ENCODE measurements at regions not wholly inside any gene's neighbourhood (a gene's known extent, or its start where the extent isn't known, plus 50 kb on each side); places are given as distances from the start of the nearest gene placed in this dataset.

DNA sequence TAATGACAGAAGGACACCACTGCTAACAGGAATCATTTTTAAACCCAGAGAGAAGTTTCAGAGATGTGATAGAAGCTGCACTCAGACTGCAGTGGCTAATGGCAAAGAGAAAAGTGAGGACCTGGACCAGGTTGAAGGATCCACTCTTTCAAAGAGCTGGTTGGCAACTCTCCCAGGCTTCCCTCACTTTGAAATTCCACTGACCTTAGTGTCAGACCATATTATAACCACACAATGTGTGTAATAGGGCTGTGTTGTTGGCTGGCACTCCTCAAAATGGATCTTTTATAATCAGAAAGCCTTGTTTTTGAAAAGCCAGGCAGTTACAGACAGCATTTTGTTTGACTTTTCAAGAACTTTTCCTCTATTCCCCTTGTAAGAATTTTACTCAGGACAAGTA, 280.7 kb downstream of the PRELID2 start:
- H2AFZ ChIP-seq (ENCODE audit: low read length), result no peak overlapping the region
- H3K4me2 ChIP-seq (ENCODE audit: low read depth, low read length, poor library complexity, severe bottlenecking), result no peak overlapping the region
- H3K36me3 ChIP-seq (ENCODE audit: insufficient read depth, low read length), result no peaks in the 10 kb centered on the region
- no peak overlapping the region for H3K4me3 ChIP-seq (ENCODE audit: low read length)
- no peaks in the 10 kb centered on the region for H3K79me2 ChIP-seq (ENCODE audit: low read length)
- H3K27me3 ChIP-seq (ENCODE audit: low read length), result no peaks in the 10 kb centered on the region
- no peak overlapping the region for H3K9ac ChIP-seq (ENCODE audit: low read length)
- no peak overlapping the region for H3K27ac ChIP-seq (ENCODE audit: low read length)
- no peaks in the 10 kb centered on the region for H3K9me2 ChIP-seq (replicated peaks; ENCODE audit: insufficient read depth, low read length)
- no peaks in the 10 kb centered on the region for H3K9me3 ChIP-seq (ENCODE audit: low read length)
- no peaks in the 10 kb centered on the region for H4K20me1 ChIP-seq (ENCODE audit: insufficient read depth, low read depth, low read length)
- DNase-seq, result no peak
- H3K4me1 ChIP-seq (ENCODE audit: low read length), result no peaks in the 10 kb centered on the region

DNA sequence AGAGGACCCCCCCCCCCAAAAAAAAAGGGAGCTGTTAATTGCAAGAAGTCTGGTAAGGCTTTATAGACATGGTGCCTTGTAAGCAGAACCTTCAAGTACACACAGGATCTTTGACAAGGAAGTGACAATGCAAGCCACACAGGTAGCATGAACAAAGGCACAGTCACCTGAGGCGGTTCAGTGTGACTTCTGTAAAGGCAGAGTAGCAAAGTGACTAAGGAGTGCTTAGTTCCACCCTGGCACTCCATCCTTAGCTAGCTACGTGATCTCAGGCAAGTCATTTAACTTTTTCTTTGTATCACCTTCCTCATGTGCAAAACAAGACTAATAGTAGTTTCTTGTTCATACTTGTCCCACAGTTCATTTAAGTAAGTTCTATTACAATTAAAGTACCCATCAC, 282.0 kb downstream of the PRELID2 start:
- Histone ChIP-seq H3K4me3 (ENCODE audit: low read length) (no peak overlapping the region), H3K4me2 (ENCODE audit: low read depth, low read length, poor library complexity, severe bottlenecking) (no peak overlapping the region), H4K20me1 (ENCODE audit: insufficient read depth, low read depth, low read length) (no peaks in the 10 kb centered on the region), H2AFZ (ENCODE audit: low read length) (no peak overlapping the region), H3K4me1 (ENCODE audit: low read length) (no peaks in the 10 kb centered on the region), H3K27ac (ENCODE audit: low read length) (no peak overlapping the region), H3K9me3 (ENCODE audit: low read length) (no peaks in the 10 kb centered on the region), H3K9me2 (replicated peaks; ENCODE audit: insufficient read depth, low read length) (no peaks in the 10 kb centered on the region), H3K79me2 (ENCODE audit: low read length) (no peaks in the 10 kb centered on the region), H3K9ac (ENCODE audit: low read length) (no peak overlapping the region), H3K36me3 (ENCODE audit: insufficient read depth, low read length) (no peaks in the 10 kb centered on the region), H3K27me3 (ENCODE audit: low read length) (no peaks in the 10 kb centered on the region)
- no peak for DNase-seq

DNA sequence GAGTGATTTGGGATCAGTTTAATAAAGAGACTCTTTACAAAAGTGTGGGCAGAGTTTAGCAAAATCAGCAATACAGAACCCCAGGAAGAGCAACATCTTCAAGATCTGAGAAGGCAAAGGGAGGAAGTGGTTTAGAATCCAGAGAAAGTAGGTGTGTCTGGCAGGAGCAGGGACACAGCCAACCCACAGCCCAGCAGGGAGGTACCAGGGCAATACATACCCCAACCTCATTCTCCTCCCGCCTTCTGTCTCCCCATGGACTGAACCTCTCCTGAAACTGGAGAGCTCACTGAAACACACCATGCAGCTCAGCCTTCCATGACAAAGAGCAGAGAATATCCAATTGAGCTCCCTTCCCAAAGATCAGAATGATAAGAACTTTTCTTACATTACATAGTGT, 283.4 kb downstream of the PRELID2 start:
- Histone ChIP-seq H2AFZ (ENCODE audit: low read length) (no peak overlapping the region), H3K27me3 (ENCODE audit: low read length) (no peaks in the 10 kb centered on the region), H3K27ac (ENCODE audit: low read length) (no peak overlapping the region), H3K4me2 (ENCODE audit: low read depth, low read length, poor library complexity, severe bottlenecking) (no peak overlapping the region), H4K20me1 (ENCODE audit: insufficient read depth, low read depth, low read length) (no peaks in the 10 kb centered on the region), H3K36me3 (ENCODE audit: insufficient read depth, low read length) (no peaks in the 10 kb centered on the region), H3K4me1 (ENCODE audit: low read length) (no peaks in the 10 kb centered on the region), H3K9me2 (replicated peaks; ENCODE audit: insufficient read depth, low read length) (no peaks in the 10 kb centered on the region), H3K4me3 (ENCODE audit: low read length) (no peak overlapping the region), H3K79me2 (ENCODE audit: low read length) (no peaks in the 10 kb centered on the region), H3K9ac (ENCODE audit: low read length) (no peak overlapping the region), H3K9me3 (ENCODE audit: low read length) (no peaks in the 10 kb centered on the region)
- DNase-seq, result no peak

DNA sequence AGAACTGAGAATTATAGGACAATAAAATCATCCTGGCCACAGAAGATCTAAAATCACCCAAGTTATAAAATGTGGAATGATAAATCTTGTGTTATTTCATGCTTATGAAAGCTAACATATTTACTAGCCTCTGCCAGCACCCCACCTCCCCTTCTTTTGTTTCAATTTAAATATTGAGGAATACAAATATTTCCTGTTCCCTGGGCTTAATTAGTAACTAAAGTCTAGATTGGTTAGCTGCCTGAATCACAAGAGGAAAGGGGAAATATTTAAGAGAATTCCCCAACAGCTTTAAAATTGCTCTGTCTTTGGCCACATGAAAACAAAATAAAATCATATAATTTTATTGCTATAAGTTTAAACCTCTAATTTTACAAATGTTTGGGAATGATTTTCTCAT, 287.0 kb downstream of the PRELID2 start:
- H3K4me3 ChIP-seq (ENCODE audit: low read length), result no peak overlapping the region
- H3K9me2 ChIP-seq (replicated peaks; ENCODE audit: insufficient read depth, low read length), result no peaks in the 10 kb centered on the region
- H2AFZ ChIP-seq (ENCODE audit: low read length), result no peak overlapping the region
- H3K4me2 ChIP-seq (ENCODE audit: low read depth, low read length, poor library complexity, severe bottlenecking), result no peak overlapping the region
- H3K9ac ChIP-seq (ENCODE audit: low read length), result no peak overlapping the region
- H3K36me3 ChIP-seq (ENCODE audit: insufficient read depth, low read length), result no peaks in the 10 kb centered on the region
- H3K79me2 ChIP-seq (ENCODE audit: low read length), result no peaks in the 10 kb centered on the region
- H4K20me1 ChIP-seq (ENCODE audit: insufficient read depth, low read depth, low read length), result no peaks in the 10 kb centered on the region
- H3K4me1 ChIP-seq (ENCODE audit: low read length), result no peaks in the 10 kb centered on the region
- H3K27me3 ChIP-seq (ENCODE audit: low read length), result no peaks in the 10 kb centered on the region
- H3K27ac ChIP-seq (ENCODE audit: low read length), result no peak overlapping the region
- H3K9me3 ChIP-seq (ENCODE audit: low read length), result no peaks in the 10 kb centered on the region
- DNase-seq, result no peak

DNA sequence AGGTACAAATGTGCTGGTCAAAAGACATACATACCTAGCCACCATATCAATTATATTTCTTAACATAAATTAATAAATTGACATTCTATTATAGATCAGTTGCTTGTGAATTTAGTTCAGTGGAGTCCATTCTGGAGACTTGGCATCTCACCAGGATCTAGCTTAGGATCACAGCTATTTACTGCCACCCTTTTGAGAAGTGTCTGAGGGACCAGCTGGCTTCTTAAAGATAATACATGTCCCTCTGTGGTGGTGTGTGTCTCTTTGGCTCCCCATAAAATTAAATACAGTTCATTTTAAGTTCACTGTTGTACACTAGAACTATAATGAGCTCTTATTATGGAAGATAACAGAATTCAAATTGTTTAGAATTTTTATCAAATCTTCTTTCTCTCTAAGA, 290.7 kb downstream of the PRELID2 start:
- Histone ChIP-seq H3K9ac (ENCODE audit: low read length) (no peak overlapping the region), H2AFZ (ENCODE audit: low read length) (no peak overlapping the region), H3K79me2 (ENCODE audit: low read length) (no peaks in the 10 kb centered on the region), H4K20me1 (ENCODE audit: insufficient read depth, low read depth, low read length) (no peaks in the 10 kb centered on the region), H3K4me3 (ENCODE audit: low read length) (no peak overlapping the region), H3K36me3 (ENCODE audit: insufficient read depth, low read length) (no peaks in the 10 kb centered on the region), H3K27me3 (ENCODE audit: low read length) (no peaks in the 10 kb centered on the region), H3K9me3 (ENCODE audit: low read length) (no peaks in the 10 kb centered on the region), H3K4me2 (ENCODE audit: low read depth, low read length, poor library complexity, severe bottlenecking) (no peak overlapping the region), H3K27ac (ENCODE audit: low read length) (no peak overlapping the region), H3K9me2 (replicated peaks; ENCODE audit: insufficient read depth, low read length) (no peaks in the 10 kb centered on the region), H3K4me1 (ENCODE audit: low read length) (no peaks in the 10 kb centered on the region)
- DNase-seq, result no peak

DNA sequence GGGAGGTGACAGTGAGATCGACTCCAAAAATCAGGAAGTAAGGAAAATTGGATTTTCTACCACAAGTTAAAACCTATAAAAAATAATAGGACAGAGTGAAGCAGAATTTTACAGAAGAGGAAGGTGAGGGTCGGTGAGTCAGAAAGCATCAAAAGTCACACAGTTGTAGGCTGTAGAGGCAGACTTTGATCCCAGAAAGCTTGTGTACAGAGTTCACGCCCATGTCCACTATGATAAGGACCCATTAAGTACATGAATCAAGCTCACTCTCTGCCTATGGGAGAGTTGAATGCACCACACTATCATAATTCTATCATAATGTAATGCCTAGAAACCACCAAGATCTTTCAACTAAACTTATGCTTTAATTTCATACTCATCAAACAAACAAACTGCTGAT, 291.2 kb downstream of the PRELID2 start:
- no peak overlapping the region for H3K4me2 ChIP-seq (ENCODE audit: low read depth, low read length, poor library complexity, severe bottlenecking)
- DNase-seq, result no peak

DNA sequence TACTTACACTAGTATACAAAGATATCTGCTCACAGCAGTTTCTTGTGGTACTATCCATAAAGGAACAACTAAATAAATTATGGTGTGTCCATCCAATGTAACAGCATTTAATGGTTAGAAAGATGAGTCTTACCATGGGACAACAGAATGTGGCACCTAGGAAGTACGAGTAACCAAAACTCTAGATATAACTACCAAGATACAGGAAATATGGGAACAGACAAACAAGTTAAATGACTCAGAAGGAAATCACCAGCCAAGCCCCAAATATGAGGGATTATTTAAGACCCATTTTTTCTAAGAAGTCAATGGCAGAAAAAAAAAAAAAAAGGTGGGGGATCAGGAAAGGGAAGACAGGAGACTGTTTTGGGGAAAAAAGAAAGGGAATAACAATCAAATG, 294.8 kb downstream of the PRELID2 start:
- H2AFZ ChIP-seq (ENCODE audit: low read length), result no peak overlapping the region
- no peaks in the 10 kb centered on the region for H3K27me3 ChIP-seq (ENCODE audit: low read length)
- H3K9me3 ChIP-seq (ENCODE audit: low read length), result no peaks in the 10 kb centered on the region
- H3K4me1 ChIP-seq (ENCODE audit: low read length), result no peaks in the 10 kb centered on the region
- no peaks in the 10 kb centered on the region for H3K9me2 ChIP-seq (replicated peaks; ENCODE audit: insufficient read depth, low read length)
- no peak overlapping the region for H3K4me3 ChIP-seq (ENCODE audit: low read length)
- no peak for DNase-seq
- no peaks in the 10 kb centered on the region for H3K79me2 ChIP-seq (ENCODE audit: low read length)
- H4K20me1 ChIP-seq (ENCODE audit: insufficient read depth, low read depth, low read length), result no peaks in the 10 kb centered on the region
- no peak overlapping the region for H3K4me2 ChIP-seq (ENCODE audit: low read depth, low read length, poor library complexity, severe bottlenecking)
- H3K36me3 ChIP-seq (ENCODE audit: insufficient read depth, low read length), result no peaks in the 10 kb centered on the region
- no peak overlapping the region for H3K27ac ChIP-seq (ENCODE audit: low read length)
- H3K9ac ChIP-seq (ENCODE audit: low read length), result no peak overlapping the region

More for the DNA sequence above, 291.2 kb downstream of the PRELID2 start:
- Histone ChIP-seq H3K9ac (ENCODE audit: low read length) (no peak overlapping the region), H3K36me3 (ENCODE audit: insufficient read depth, low read length) (no peaks in the 10 kb centered on the region), H3K9me2 (replicated peaks; ENCODE audit: insufficient read depth, low read length) (no peaks in the 10 kb centered on the region), H3K9me3 (ENCODE audit: low read length) (no peaks in the 10 kb centered on the region), H4K20me1 (ENCODE audit: insufficient read depth, low read depth, low read length) (no peaks in the 10 kb centered on the region), H3K79me2 (ENCODE audit: low read length) (no peaks in the 10 kb centered on the region), H3K27ac (ENCODE audit: low read length) (no peak overlapping the region), H3K4me3 (ENCODE audit: low read length) (no peak overlapping the region), H3K27me3 (ENCODE audit: low read length) (no peaks in the 10 kb centered on the region), H3K4me1 (ENCODE audit: low read length) (no peaks in the 10 kb centered on the region), H2AFZ (ENCODE audit: low read length) (no peak overlapping the region)

DNA sequence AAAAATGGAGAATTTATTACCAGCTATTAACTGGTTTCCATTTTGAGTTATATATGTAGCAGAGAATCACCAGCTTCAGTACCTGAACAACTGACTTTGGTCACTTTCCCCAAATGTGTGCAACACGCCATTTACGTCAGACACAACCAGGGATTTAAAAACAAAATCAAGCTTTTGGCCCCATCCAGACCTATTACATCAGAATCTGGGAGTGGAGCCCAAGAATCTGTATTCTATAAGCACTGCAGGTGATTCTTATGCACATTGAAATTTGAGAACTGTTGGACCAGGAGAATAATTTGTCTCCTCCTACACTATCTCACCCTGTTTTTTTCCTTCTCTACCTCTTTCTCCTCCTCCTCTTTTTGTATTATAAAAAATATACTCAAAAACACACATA, 295.9 kb downstream of the PRELID2 start:
- H4K20me1 ChIP-seq (ENCODE audit: insufficient read depth, low read depth, low read length), result no peaks in the 10 kb centered on the region
- H3K4me2 ChIP-seq (ENCODE audit: low read depth, low read length, poor library complexity, severe bottlenecking), result no peak overlapping the region
- no peaks in the 10 kb centered on the region for H3K4me1 ChIP-seq (ENCODE audit: low read length)
- no peaks in the 10 kb centered on the region for H3K9me3 ChIP-seq (ENCODE audit: low read length)
- no peaks in the 10 kb centered on the region for H3K36me3 ChIP-seq (ENCODE audit: insufficient read depth, low read length)
- no peak overlapping the region for H3K27ac ChIP-seq (ENCODE audit: low read length)
- no peaks in the 10 kb centered on the region for H3K79me2 ChIP-seq (ENCODE audit: low read length)
- H3K4me3 ChIP-seq (ENCODE audit: low read length), result no peak overlapping the region
- DNase-seq, result no peak
- H2AFZ ChIP-seq (ENCODE audit: low read length), result no peak overlapping the region
- no peaks in the 10 kb centered on the region for H3K27me3 ChIP-seq (ENCODE audit: low read length)
- no peaks in the 10 kb centered on the region for H3K9me2 ChIP-seq (replicated peaks; ENCODE audit: insufficient read depth, low read length)
- H3K9ac ChIP-seq (ENCODE audit: low read length), result no peak overlapping the region

DNA sequence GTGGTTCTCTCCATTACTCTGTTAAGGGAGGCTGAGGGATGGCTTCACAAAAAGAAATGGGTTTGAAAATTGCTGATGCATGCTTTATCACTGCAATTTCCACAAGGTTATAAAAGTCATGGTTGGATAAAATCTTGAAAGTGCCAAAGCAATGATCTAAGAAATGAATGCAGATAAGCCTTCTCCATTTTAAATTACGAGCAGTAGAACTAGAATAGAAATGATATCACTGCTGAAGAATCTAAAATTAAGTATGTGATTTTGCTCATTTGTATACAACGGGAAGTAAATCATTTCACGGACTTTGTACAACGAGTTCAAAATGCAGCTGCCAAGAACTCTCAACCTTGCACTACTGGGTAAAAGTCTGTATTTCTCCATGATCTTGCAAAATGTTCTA, 299.0 kb downstream of the PRELID2 start:
- no peak overlapping the region for H3K9ac ChIP-seq (ENCODE audit: low read length)
- no peaks in the 10 kb centered on the region for H3K36me3 ChIP-seq (ENCODE audit: insufficient read depth, low read length)
- H3K4me3 ChIP-seq (ENCODE audit: low read length), result no peak overlapping the region
- no peaks in the 10 kb centered on the region for H3K79me2 ChIP-seq (ENCODE audit: low read length)
- H3K4me1 ChIP-seq (ENCODE audit: low read length), result no peaks in the 10 kb centered on the region
- H3K27me3 ChIP-seq (ENCODE audit: low read length), result no peaks in the 10 kb centered on the region; the same call in 1 of the 2 replicates
- no peaks in the 10 kb centered on the region for H3K9me2 ChIP-seq (replicated peaks; ENCODE audit: insufficient read depth, low read length)
- no peak overlapping the region for H3K27ac ChIP-seq (ENCODE audit: low read length)
- no peak overlapping the region for H3K4me2 ChIP-seq (ENCODE audit: low read depth, low read length, poor library complexity, severe bottlenecking)
- no peak overlapping the region for H2AFZ ChIP-seq (ENCODE audit: low read length)
- DNase-seq, result no peak
- H3K9me3 ChIP-seq (ENCODE audit: low read length), result no peaks in the 10 kb centered on the region
- H4K20me1 ChIP-seq (ENCODE audit: insufficient read depth, low read depth, low read length), result no peaks in the 10 kb centered on the region
